OCI-LY7 (cell line): ENCODE measurements at regions not wholly inside any gene's neighbourhood (a gene's known extent, or its start where the extent isn't known, plus 50 kb on each side); places are given as distances from the start of the nearest gene placed in this dataset.

Experiments used
- CTCF ChIP-seq: fragments of 200-600 bp; sonication (generic); conservative IDR thresholded peaks from 2 replicates; pipeline ENCODE4 v1.5.1; 2014; ENCODE audit warnings: mild to moderate bottlenecking, antibody characterized with exemption, low read length, moderate library complexity, mixed read lengths
- EZH2phosphoT487 ChIP-seq: fragments of 200-600 bp; sonication (generic); IDR thresholded peaks from 2 replicates; pipeline ENCODE4 v1.6.1; 2018; ENCODE audit warnings: low read depth, borderline replicate concordance, mild to moderate bottlenecking, mixed run types, antibody characterized with exemption, low read length, moderate library complexity, mixed read lengths

GRCh38 chr5:136661026-136661425 is 295.7 kb upstream of the TRPC7 start:
- TF ChIP-seq CTCF, result no peak
- no peak for TF ChIP-seq EZH2phosphoT487
